ENCODE measurements at regions not wholly inside any gene's neighbourhood (a gene's known extent, or its start where the extent isn't known, plus 50 kb on each side); places are given as distances from the start of the nearest gene placed in this dataset.

DNA sequence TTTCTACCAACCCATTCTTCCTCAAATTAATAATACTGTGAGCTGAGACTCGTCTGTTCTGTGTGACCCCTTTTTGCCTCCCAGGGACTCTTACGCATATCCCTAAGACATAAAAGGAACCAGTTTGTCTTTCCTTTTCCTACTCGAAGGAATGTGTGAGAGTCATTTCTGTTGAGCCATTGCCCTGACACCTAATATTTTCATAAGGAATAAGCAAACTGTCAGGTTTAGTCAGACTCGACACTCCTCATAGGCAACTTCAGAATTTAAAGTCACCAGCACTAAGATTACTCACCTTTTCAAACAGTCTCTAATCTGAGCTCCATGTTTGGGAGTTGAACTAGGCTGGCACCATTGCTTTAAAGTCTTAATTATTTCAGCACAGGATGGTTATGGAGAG is 305.5 kb downstream of the IKZF2 start:
- TF ChIP-seq, protein P1, sequence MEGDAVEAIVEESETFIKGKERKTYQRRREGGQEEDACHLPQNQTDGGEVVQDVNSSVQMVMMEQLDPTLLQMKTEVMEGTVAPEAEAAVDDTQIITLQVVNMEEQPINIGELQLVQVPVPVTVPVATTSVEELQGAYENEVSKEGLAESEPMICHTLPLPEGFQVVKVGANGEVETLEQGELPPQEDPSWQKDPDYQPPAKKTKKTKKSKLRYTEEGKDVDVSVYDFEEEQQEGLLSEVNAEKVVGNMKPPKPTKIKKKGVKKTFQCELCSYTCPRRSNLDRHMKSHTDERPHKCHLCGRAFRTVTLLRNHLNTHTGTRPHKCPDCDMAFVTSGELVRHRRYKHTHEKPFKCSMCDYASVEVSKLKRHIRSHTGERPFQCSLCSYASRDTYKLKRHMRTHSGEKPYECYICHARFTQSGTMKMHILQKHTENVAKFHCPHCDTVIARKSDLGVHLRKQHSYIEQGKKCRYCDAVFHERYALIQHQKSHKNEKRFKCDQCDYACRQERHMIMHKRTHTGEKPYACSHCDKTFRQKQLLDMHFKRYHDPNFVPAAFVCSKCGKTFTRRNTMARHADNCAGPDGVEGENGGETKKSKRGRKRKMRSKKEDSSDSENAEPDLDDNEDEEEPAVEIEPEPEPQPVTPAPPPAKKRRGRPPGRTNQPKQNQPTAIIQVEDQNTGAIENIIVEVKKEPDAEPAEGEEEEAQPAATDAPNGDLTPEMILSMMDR (conservative IDR thresholded peaks at IDR 0.05; ENCODE audit: low read depth, low read length) = no peak
- TF ChIP-seq EZH2phosphoT487 (IDR thresholded peaks at IDR 0.05; ENCODE audit: borderline replicate concordance, low read length) (no peak), EZH2 (IDR thresholded peaks at IDR 0.05; ENCODE audit: low read length, unreplicated experiment) (no peak)

All from PC-3 (cell line).